Cerebellar cortex (tissue), 1 donor: ENCODE measurements at regions not wholly inside any gene's neighbourhood (a gene's known extent, or its start where the extent isn't known, plus 50 kb on each side); places are given as distances from the start of the nearest gene placed in this dataset.
"Not testable (repeated sequence)": the region's sequence is repeated elsewhere in the genome, so short reads cannot be mapped to it uniquely, and the experiment has no call there.

Experiments used
- DNase-seq: peaks from one replicate; pipeline ENCODE4 v3.0.0-alpha.2; 2015; ENCODE audit warnings: low spot score

DNA sequence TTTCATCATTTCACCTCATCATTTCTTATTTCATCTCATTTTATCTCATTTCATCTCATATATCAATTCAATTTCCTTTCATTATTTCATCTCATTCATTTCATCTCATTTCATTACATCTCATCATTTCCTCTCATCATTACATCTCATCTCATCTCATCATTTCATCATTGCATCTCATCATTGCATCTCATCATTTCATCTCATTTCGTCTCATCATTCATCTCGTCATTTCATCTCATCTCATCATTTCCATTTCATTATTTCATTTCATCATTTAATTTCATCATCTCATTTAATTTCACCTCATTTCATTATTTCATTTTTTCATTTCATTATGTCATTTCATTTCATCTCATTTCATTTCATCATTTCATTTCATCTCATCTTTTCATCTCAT is 168.5 kb upstream of the FAM72C start:
- not testable (repeated sequence) for DNase-seq

GRCh38 chr1:144105006-144105405 is 133.2 kb upstream of the FAM72C start:
- not testable (repeated sequence) for DNase-seq

- DNase-seq = peak; percentile 15
These were observed 132.4 kb upstream of the FAM72C start for GRCh38 chr1:144104000-144104677.

- DNase-seq = peak; percentile 3
These were observed 131.5 kb upstream of the FAM72C start for GRCh38 chr1:144103156-144103880.

DNA sequence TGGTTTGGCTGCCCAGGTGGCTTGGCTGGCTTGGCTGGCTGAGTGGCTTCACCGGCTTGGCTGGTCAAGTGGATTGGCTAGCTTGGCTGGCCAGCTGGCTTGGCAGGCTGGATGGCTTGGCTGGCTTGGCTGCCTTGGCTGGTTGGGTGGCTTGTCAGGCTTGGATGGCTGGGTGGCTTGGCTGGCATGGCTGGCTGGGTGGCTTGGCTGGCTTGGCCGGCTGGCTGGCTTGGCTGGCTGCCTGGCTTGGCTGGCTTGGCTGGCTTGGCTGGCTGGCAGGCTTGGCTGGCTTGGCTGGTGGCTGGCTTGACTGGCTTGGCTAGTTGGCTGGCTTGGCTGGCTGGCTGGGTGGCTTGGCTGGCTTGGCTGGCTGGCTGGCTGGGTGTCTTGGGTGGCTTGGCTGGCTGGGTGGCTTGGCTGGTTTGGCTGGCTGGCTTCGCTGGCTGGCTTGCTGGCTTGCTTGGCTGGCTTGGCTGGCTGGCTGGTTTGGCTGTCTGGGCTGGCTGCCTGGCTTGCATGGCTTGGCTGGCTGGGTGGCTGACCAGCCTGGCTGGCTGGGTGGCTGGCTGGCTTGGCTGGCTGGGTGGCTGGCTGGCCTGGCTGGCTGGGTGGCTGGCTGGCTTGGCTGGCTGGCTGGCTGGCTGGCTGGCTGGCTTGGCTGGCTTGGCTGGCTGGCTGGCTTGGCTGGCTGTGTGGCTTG is 130.4 kb upstream of the FAM72C start:
- peak; percentile 6 for DNase-seq

DNA sequence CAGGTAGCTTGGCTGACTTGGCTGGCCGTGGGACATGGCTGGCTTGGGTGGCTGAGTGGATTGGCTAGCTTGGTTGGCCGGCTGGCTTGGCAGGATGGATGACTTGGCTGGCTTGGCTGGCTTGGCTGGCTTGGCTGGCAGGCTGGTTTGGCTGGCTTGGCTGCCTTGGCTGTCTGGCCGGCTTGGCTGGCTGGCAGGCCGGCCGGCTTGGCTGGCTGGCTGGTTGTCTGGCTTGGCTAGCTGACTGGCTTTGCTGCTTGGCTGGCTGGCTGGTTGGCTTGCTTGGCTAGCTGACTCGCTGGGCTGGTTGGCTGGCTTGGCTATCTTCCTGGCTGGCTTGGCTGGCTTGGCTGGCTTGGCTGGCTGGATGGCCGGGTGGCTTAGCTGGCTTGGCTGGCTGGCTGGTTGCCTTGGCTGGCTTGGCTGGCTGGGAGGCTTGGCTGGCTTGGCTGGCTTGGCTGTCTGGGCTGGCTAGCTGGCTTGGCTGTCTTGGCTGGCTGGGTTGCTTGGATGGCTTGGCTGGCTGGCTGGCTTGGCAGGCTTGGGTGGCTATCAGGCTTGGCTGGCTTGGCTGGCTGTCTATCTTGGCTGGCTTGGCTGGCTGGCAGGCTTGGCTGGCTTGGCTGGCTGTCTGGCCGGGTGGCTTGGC is 129.7 kb upstream of the FAM72C start:
- DNase-seq = peak; percentile 11

DNA sequence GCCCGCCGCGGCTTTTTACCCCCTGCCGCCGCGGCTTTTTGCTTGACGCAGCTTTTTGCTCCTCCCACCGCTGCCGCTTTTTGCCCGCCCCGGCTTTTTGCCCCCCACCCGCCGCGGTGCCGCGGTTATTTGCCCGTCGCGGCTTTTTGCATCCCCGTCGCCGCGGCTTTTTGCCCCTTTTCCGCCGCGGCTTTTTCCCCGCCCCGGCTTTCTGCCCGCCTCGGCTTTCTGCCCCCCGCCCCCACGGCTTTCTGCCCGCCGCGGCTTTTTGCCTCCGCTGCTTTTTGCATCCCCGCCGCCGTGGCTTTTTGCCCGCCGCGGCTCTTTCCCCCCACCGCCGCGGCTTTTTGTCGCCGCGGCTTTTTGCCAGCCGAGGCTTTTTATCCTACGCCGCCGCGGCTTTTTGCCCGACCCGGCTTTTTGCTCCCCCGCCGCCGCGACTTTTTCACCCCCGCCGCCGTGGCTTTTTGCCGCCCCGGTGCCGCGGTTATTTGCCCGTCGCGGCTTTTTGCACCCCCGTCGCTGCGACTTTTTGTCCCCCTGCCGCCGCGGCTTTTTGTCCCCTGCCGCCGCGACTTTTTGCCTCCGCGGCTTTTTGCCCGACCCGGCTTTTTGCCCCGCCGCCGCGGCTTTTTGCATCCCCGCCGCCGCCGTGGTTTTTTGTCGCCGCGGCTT is 105.5 kb upstream of the FAM72C start:
- not testable (repeated sequence) for DNase-seq

DNA sequence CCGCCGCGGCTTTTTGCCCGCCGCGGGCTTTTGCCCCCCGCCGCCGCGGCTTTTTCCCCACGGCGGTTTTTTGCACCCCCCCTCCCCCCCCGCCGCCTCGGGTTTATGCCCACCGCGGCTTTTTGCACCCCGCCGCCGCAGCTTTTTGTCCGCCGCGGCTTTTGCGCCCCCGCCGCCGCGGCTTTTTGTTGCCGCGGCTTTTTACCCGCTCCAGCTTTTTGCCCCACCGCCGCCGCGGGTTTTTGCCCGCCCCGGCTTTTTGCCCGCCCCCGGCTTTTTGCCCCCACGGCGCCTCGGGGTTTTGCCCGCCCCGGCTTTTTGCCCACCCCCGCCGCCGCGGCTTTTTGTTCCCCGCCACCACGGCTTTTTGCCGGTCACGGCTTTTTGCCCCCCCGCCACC is 104.9 kb upstream of the FAM72C start:
- not testable (repeated sequence) for DNase-seq

- DNase-seq = not testable (repeated sequence)
These were observed 98.7 kb upstream of the FAM72C start for GRCh38 chr1:144070394-144071053.

GRCh38 chr1:144067042-144067441 is 95.3 kb upstream of the FAM72C start:
- DNase-seq = not testable (repeated sequence)

- DNase-seq = not testable (repeated sequence)
These were observed 94.5 kb upstream of the FAM72C start for GRCh38 chr1:144066071-144066813.

DNA sequence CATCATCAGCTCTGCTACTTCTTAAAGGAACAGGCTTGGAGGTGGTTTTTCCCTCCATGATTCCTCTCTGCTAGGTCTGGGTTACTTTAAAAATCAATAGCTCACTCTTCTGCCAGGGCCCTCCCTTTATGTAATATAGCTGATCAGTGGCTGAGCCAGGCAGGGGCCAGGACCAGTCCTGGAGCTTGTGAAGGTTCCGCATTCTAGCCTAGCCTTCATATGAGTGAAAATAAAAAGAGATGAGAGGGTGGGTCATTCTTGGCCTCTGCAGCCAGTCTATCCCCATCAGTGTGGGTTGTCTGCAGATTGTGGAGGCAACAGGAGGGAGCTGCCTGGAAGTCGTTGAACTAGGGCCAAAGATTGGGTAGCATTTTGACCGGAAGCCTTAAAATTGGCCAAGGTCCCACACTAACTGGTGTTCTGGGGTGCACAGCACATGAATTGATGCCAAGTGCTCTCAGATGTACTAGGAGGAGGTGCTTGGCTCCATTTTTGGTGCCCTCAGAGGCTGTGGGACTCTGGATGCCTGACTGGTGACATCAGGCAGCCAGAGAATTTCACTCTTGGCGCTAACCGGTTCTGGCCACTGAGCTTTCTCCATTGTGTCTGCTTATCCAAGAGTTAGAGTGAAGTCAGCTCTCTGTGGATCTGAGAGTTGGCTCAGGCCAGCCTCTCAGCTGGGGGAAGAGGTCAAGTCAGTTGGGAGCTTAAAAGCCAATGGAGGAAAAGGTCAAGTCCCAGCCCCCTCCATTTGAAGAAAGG is 93.7 kb upstream of the FAM72C start:
- not testable (repeated sequence) for DNase-seq

- DNase-seq = not testable (repeated sequence)
These were observed 77.6 kb upstream of the FAM72C start for GRCh38 chr1:144049365-144049764.

GRCh38 chr1:144046645-144047044 is 74.9 kb upstream of the FAM72C start:
- DNase-seq = not testable (repeated sequence)

GRCh38 chr1:144045751-144046546 is 74.2 kb upstream of the FAM72C start:
- not testable (repeated sequence) for DNase-seq

- DNase-seq = not testable (repeated sequence)
These were observed 70.5 kb upstream of the FAM72C start for GRCh38 chr1:144042251-144042650.

DNA sequence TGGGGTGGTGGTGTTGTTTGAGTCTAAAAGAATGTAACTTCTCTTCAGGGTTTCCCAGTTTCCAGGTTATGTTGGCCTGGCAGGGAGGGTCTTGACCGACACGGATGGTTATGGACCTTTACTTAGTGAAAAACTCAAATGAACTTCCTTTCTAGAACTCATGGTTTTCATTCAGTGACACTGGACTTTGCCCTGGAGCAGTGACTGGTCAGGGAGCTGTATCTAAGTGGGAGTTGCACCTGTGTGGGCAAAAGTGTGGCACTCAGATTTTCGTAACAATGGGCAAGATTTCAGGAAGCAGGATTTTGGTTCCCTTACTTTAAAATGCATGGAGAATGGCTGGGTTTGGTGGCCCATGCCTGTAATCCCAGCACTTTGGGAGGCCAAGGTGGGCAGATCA is 68.5 kb upstream of the FAM72C start:
- DNase-seq = not testable (repeated sequence)

DNA sequence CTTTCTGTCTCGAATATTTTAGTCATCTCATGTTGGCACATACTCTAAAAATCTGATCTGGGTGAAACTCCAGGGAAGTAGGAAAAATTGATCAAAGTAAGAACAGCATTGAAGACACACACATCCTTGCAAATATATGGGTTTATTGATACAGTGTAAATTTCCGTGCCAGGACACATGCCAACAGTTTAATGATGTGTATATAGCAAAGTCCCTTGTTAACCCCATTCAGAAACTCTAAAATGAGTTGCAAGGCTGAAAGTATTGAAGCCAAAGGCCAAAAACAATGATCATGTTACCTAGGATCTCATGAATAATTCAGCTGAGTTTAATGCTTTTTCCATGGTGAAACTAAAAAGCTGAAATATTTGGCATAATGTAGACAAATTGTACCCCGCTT is 62.3 kb upstream of the FAM72C start:
- DNase-seq = not testable (repeated sequence)

DNA sequence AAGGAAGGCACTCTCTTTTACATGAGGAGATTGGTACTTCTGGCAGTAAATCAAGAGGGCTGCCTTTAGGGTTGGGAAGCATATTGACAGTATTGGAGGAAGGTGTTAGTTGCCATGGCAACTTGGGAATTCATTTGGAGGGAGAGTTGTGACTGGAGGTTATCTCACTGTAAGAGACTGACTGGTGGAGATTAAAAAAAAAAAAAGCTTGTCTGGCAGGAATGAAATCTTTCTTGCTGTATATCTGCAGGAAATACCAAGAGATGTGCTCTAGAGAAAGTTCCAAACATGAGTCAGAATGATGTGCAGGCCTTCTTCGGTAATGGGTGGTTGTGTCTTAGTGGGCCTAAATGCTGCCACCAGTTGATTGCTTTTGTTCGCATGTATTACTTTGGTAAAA is 59.8 kb upstream of the FAM72C start:
- not testable (repeated sequence) for DNase-seq
